ENCODE measurements at regions not wholly inside any gene's neighbourhood (a gene's known extent, or its start where the extent isn't known, plus 50 kb on each side); places are given as distances from the start of the nearest gene placed in this dataset.

- Histone ChIP-seq H3K27me3 (ENCODE audit: insufficient read depth, low read length) (no peaks in the 10 kb centered on the region), H3K36me3 (ENCODE audit: insufficient read depth, low read depth, low read length) (no peaks in the 10 kb centered on the region), H3K9me3 (ENCODE audit: insufficient read depth, low read depth, low read length) (no peaks in the 10 kb centered on the region), H3K4me3 (ENCODE audit: low read length) (no peak overlapping the region), H3K27ac (ENCODE audit: low read length) (no peak overlapping the region), H3K9ac (ENCODE audit: low read depth, low read length) (no peak overlapping the region), H3K4me1 (ENCODE audit: insufficient read depth, low read length) (no peaks in the 10 kb centered on the region)
Measured at GRCh38 chr6:145214570-145214969, 520.8 kb downstream of the EPM2A start.

- H3K27me3 ChIP-seq (ENCODE audit: insufficient read depth, low read length): no peaks in the 10 kb centered on the region
- no peaks in the 10 kb centered on the region for H3K9me3 ChIP-seq (ENCODE audit: insufficient read depth, low read depth, low read length)
- no peaks in the 10 kb centered on the region for H3K4me1 ChIP-seq (ENCODE audit: insufficient read depth, low read length)
- H3K27ac ChIP-seq (ENCODE audit: low read length): no peak overlapping the region
- H3K4me3 ChIP-seq (ENCODE audit: low read length): no peak overlapping the region
- no peaks in the 10 kb centered on the region for H3K36me3 ChIP-seq (ENCODE audit: insufficient read depth, low read depth, low read length)
- no peak overlapping the region for H3K9ac ChIP-seq (ENCODE audit: low read depth, low read length)
Measured at GRCh38 chr6:145224450-145224849, 510.9 kb downstream of the EPM2A start.

DNA sequence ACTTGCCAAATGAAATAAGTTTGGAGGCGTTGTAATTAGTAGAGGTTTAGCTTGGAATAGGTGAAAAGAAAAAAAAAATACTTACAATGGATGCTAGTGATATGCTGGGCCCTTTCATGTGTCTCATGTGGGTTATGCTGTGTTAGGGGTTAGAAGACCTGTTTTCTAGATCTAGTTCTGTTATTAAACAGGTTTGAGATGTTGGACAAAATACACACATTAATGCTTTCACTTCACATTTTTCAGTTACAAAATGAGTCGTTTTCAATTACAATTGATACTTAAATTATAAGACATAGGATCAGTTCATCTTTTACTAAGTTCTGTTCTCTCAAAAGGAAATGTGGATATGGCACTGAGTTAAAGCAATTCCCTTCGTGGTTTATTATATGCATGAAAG is 509.8 kb downstream of the EPM2A start:
- H3K9ac ChIP-seq (ENCODE audit: low read depth, low read length): no peak overlapping the region
- no peaks in the 10 kb centered on the region for H3K9me3 ChIP-seq (ENCODE audit: insufficient read depth, low read depth, low read length)
- no peak overlapping the region for H3K4me3 ChIP-seq (ENCODE audit: low read length)
- no peaks in the 10 kb centered on the region for H3K4me1 ChIP-seq (ENCODE audit: insufficient read depth, low read length)
- no peaks in the 10 kb centered on the region for H3K36me3 ChIP-seq (ENCODE audit: insufficient read depth, low read depth, low read length)
- no peaks in the 10 kb centered on the region for H3K27me3 ChIP-seq (ENCODE audit: insufficient read depth, low read length)
- no peak overlapping the region for H3K27ac ChIP-seq (ENCODE audit: low read length)

- Histone ChIP-seq H3K27ac (ENCODE audit: low read length) (no peak overlapping the region), H3K36me3 (ENCODE audit: insufficient read depth, low read depth, low read length) (no peaks in the 10 kb centered on the region), H3K4me1 (ENCODE audit: insufficient read depth, low read length) (no peaks in the 10 kb centered on the region), H3K4me3 (ENCODE audit: low read length) (no peak overlapping the region), H3K9ac (ENCODE audit: low read depth, low read length) (no peak overlapping the region), H3K9me3 (ENCODE audit: insufficient read depth, low read depth, low read length) (no peaks in the 10 kb centered on the region), H3K27me3 (ENCODE audit: insufficient read depth, low read length) (no peaks in the 10 kb centered on the region)
Measured at GRCh38 chr6:145227593-145227992, 507.7 kb downstream of the EPM2A start.

GRCh38 chr6:145228962-145229582 is 506.2 kb downstream of the EPM2A start:
- H3K4me3 ChIP-seq (ENCODE audit: low read length): no peak overlapping the region
- H3K4me1 ChIP-seq (ENCODE audit: insufficient read depth, low read length): no peaks in the 10 kb centered on the region
- H3K27me3 ChIP-seq (ENCODE audit: insufficient read depth, low read length): no peaks in the 10 kb centered on the region
- H3K36me3 ChIP-seq (ENCODE audit: insufficient read depth, low read depth, low read length): no peaks in the 10 kb centered on the region
- no peak overlapping the region for H3K27ac ChIP-seq (ENCODE audit: low read length)
- H3K9ac ChIP-seq (ENCODE audit: low read depth, low read length): no peak overlapping the region
- H3K9me3 ChIP-seq (ENCODE audit: insufficient read depth, low read depth, low read length): no peaks in the 10 kb centered on the region

DNA sequence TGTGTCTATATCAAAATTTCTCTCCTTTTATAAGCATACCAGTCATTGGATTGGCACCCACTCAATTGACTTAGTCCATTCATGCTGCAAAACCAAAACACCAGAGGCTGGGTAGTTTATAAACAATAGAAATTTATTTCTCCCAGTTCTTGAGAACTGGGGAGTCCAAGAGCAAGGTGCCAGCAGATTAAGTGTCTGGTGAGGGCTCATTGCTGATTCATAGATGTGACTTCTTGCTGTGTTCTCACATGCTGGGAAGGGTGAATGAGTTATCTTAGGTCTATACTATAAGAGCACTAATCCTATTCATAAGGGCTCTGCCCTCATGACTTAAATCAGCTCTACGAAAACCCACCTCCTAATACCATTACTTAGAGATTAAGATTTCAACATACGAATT is 501.4 kb downstream of the EPM2A start:
- no peaks in the 10 kb centered on the region for H3K36me3 ChIP-seq (ENCODE audit: insufficient read depth, low read depth, low read length)
- H3K9me3 ChIP-seq (ENCODE audit: insufficient read depth, low read depth, low read length): no peaks in the 10 kb centered on the region
- no peak overlapping the region for H3K27ac ChIP-seq (ENCODE audit: low read length)
- H3K27me3 ChIP-seq (ENCODE audit: insufficient read depth, low read length): no peaks in the 10 kb centered on the region
- no peak overlapping the region for H3K4me3 ChIP-seq (ENCODE audit: low read length)
- no peaks in the 10 kb centered on the region; the same call in 1 of the 2 replicates for H3K4me1 ChIP-seq (ENCODE audit: insufficient read depth, low read length)
- no peak overlapping the region for H3K9ac ChIP-seq (ENCODE audit: low read depth, low read length)

DNA sequence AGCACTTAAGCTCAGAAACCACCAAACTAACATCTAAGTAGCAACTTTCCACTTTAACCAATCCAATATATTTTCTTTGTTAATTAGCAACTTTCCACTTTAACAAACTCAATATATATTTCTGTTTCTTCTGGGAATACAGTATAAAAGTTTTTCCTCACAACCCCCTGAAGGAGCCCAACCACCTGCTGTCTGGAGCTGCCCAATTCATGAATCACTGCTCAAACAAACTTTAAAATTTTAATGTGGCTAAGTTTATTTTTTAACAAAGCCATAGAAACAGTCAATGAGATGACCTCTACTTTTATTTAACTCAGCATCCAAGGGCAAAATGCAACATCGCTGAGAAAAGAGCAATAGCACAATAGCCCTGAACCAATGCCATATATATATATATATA is 500.1 kb downstream of the EPM2A start:
- H3K4me1 ChIP-seq (ENCODE audit: insufficient read depth, low read length): no peaks in the 10 kb centered on the region; the same call in 1 of the 2 replicates
- no peaks in the 10 kb centered on the region for H3K36me3 ChIP-seq (ENCODE audit: insufficient read depth, low read depth, low read length)
- H3K27me3 ChIP-seq (ENCODE audit: insufficient read depth, low read length): no peaks in the 10 kb centered on the region
- H3K27ac ChIP-seq (ENCODE audit: low read length): no peak overlapping the region
- H3K4me3 ChIP-seq (ENCODE audit: low read length): no peak overlapping the region
- no peak overlapping the region for H3K9ac ChIP-seq (ENCODE audit: low read depth, low read length)
- H3K9me3 ChIP-seq (ENCODE audit: insufficient read depth, low read depth, low read length): no peaks in the 10 kb centered on the region

- Histone ChIP-seq H3K36me3 (ENCODE audit: insufficient read depth, low read depth, low read length) (no peaks in the 10 kb centered on the region), H3K9me3 (ENCODE audit: insufficient read depth, low read depth, low read length) (no peaks in the 10 kb centered on the region), H3K27ac (ENCODE audit: low read length) (no peak overlapping the region)
Measured at GRCh38 chr6:145238787-145239186, 496.5 kb downstream of the EPM2A start.

GRCh38 chr6:145241039-145241438 is 494.3 kb downstream of the EPM2A start:
- H3K27ac ChIP-seq (ENCODE audit: low read length): no peak overlapping the region
- H3K36me3 ChIP-seq (ENCODE audit: insufficient read depth, low read depth, low read length): no peaks in the 10 kb centered on the region
- no peak overlapping the region for H3K9ac ChIP-seq (ENCODE audit: low read depth, low read length)
- peaks cover 6% of the 10 kb centered on the region; the same call in 1 of the 2 replicates for H3K4me1 ChIP-seq (ENCODE audit: insufficient read depth, low read length)
- no peaks in the 10 kb centered on the region for H3K27me3 ChIP-seq (ENCODE audit: insufficient read depth, low read length)
- H3K9me3 ChIP-seq (ENCODE audit: insufficient read depth, low read depth, low read length): no peaks in the 10 kb centered on the region
- no peak overlapping the region for H3K4me3 ChIP-seq (ENCODE audit: low read length)

More at GRCh38 chr6:145238787-145239186, 496.5 kb downstream of the EPM2A start:
- H3K4me1 ChIP-seq (ENCODE audit: insufficient read depth, low read length): no peaks in the 10 kb centered on the region; the same call in 1 of the 2 replicates
- no peak overlapping the region for H3K9ac ChIP-seq (ENCODE audit: low read depth, low read length)
- H3K4me3 ChIP-seq (ENCODE audit: low read length): no peak overlapping the region
- H3K27me3 ChIP-seq (ENCODE audit: insufficient read depth, low read length): no peaks in the 10 kb centered on the region

DNA sequence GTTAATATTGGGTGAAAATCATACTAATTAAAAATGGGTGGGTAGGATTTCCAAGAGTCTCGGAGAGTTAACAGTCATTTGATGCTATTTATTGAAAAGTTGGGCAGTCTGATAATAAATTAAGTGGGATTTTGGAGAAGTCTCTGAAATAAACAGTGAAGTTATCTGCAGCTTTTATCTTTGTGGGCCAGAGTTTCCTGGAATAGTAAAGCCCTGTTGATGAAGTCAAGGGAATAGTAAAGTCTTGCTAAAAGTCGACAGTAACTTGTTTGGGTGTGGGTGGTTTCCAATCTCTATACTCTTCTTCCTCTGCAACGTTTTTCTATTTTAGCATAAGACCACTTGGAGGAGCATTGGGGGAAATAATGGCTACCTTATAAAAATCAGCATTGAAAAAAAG is 493.6 kb downstream of the EPM2A start:
- no peak overlapping the region for H3K27ac ChIP-seq (ENCODE audit: low read length)
- no peak overlapping the region for H3K9ac ChIP-seq (ENCODE audit: low read depth, low read length)
- no peaks in the 10 kb centered on the region for H3K9me3 ChIP-seq (ENCODE audit: insufficient read depth, low read depth, low read length)
- H3K36me3 ChIP-seq (ENCODE audit: insufficient read depth, low read depth, low read length): no peaks in the 10 kb centered on the region
- H3K4me1 ChIP-seq (ENCODE audit: insufficient read depth, low read length): peaks cover 6% of the 10 kb centered on the region; the same call in 1 of the 2 replicates
- no peak overlapping the region for H3K4me3 ChIP-seq (ENCODE audit: low read length)
- no peaks in the 10 kb centered on the region for H3K27me3 ChIP-seq (ENCODE audit: insufficient read depth, low read length)

- peaks cover 6% of the 10 kb centered on the region; the same call in 1 of the 2 replicates for H3K4me1 ChIP-seq (ENCODE audit: insufficient read depth, low read length)
- H3K9me3 ChIP-seq (ENCODE audit: insufficient read depth, low read depth, low read length): no peaks in the 10 kb centered on the region
- H3K27ac ChIP-seq (ENCODE audit: low read length): no peak overlapping the region
Measured at GRCh38 chr6:145244349-145245100, 490.8 kb downstream of the EPM2A start.

DNA sequence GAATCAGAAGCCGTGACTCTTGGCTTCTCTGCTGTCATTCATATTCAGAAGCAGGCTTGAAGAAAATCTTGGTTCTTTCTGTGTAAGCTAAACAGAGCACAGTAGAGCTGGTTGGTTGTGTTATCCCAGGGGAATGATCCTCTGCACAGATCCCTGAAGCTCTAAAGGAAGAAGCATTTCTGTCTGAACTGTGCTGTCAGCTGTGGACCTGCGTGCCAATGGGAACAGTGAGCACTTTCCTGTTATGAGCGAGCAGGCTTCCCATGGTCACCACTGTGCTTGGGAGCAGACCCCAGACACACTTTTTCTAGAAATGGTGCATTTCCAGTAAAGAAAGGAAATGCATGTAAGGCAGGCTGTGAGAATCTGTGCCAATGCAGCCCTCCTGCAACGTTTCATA is 490.2 kb downstream of the EPM2A start:
- no peak overlapping the region for H3K4me3 ChIP-seq (ENCODE audit: low read length)

More at GRCh38 chr6:145244349-145245100, 490.8 kb downstream of the EPM2A start:
- H3K36me3 ChIP-seq (ENCODE audit: insufficient read depth, low read depth, low read length): no peaks in the 10 kb centered on the region
- no peaks in the 10 kb centered on the region for H3K27me3 ChIP-seq (ENCODE audit: insufficient read depth, low read length)
- no peak overlapping the region for H3K9ac ChIP-seq (ENCODE audit: low read depth, low read length)
- H3K4me3 ChIP-seq (ENCODE audit: low read length): no peak overlapping the region

More for the DNA sequence above, 490.2 kb downstream of the EPM2A start:
- no peak overlapping the region for H3K9ac ChIP-seq (ENCODE audit: low read depth, low read length)
- peaks cover 6% of the 10 kb centered on the region; the same call in 1 of the 2 replicates for H3K4me1 ChIP-seq (ENCODE audit: insufficient read depth, low read length)
- H3K36me3 ChIP-seq (ENCODE audit: insufficient read depth, low read depth, low read length): no peaks in the 10 kb centered on the region
- H3K9me3 ChIP-seq (ENCODE audit: insufficient read depth, low read depth, low read length): no peaks in the 10 kb centered on the region
- H3K27me3 ChIP-seq (ENCODE audit: insufficient read depth, low read length): no peaks in the 10 kb centered on the region
- no peak overlapping the region for H3K27ac ChIP-seq (ENCODE audit: low read length)

Data from iPS-20b (cell line).